GM12892 (cell line): ENCODE measurements at regions not wholly inside any gene's neighbourhood (a gene's known extent, or its start where the extent isn't known, plus 50 kb on each side); places are given as distances from the start of the nearest gene placed in this dataset.

Source experiments
- POLR2AphosphoS5 ChIP-seq: IDR thresholded peaks from 2 replicates; pipeline ENCODE4 v1.6.1; 2011; ENCODE audit warnings: low read depth, low read length, control low read depth
- TAF1 ChIP-seq: IDR thresholded peaks from 2 replicates; pipeline ENCODE4 v1.6.1; 2011; ENCODE audit warnings: low read depth, mild to moderate bottlenecking, control low read depth, low read length, borderline replicate concordance

DNA sequence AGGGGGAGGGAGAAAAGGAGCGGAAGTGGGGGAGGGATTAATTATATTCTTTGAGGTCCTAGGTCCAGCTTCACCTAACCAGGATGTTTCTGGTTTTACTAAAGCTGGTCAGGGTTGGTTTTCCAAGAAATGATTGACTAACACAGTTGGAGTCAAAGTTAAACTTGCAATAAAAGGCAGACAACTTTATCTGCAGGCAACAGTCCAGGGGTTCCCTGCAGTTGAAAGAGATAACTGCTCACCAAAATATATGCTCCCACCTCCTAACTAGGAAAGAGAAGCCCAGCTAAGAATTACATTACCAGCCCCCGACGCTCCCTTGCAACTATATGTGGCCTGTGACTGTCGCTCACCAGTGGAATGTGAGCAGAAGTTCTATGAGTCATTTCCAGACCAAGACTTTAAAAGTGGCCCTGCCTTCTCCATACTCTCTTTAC lies 140.0 kb upstream of the PKDCC start:
- TF ChIP-seq POLR2AphosphoS5 (no peak), TAF1 (no peak)
